CD4-positive, alpha-beta T cell treated with Interferon gamma for 1 hour (primary cell): ENCODE measurements at regions not wholly inside any gene's neighbourhood (a gene's known extent, or its start where the extent isn't known, plus 50 kb on each side); places are given as distances from the start of the nearest gene placed in this dataset.
"Not testable (repeated sequence)": the region's sequence is repeated elsewhere in the genome, so short reads cannot be mapped to it uniquely, and the experiment has no call there.

Experiments used
- DNase-seq: peaks from one replicate; pipeline ENCODE4 v3.0.0-alpha.2; 2020

GRCh38 chr6:14997507-14997906, 248.4 kb upstream of the JARID2 start:
- no peak for DNase-seq

GRCh38 chr6:14999106-14999505, 246.8 kb upstream of the JARID2 start:
- no peak for DNase-seq

DNA sequence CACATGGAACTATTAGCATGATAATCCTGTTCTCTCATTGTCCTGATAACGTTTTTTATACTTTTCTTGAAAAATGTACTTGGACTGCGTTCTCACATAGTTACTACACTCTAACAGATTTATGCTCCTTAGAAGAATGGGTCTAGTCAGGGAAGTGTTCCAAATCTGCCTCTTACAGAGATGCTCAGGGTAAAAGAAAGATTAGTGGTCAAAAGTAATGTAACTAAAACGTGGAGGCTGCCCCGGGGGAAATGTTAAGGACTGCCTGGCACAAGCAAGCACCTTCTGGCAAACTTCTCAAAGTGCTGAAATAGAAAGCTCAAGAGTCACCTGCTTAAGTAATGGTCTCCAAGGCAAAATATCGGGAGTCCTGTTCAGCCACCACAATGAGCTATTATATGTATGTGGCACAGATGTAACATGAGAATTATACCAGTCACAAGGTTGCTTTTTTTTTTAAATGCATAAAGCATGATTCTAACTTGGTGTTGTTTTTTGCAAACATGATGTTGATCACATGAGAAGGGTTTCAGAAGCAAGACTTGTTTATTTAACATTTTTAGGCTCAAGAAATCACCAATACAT, 244.5 kb upstream of the JARID2 start:
- DNase-seq: no peak

DNA sequence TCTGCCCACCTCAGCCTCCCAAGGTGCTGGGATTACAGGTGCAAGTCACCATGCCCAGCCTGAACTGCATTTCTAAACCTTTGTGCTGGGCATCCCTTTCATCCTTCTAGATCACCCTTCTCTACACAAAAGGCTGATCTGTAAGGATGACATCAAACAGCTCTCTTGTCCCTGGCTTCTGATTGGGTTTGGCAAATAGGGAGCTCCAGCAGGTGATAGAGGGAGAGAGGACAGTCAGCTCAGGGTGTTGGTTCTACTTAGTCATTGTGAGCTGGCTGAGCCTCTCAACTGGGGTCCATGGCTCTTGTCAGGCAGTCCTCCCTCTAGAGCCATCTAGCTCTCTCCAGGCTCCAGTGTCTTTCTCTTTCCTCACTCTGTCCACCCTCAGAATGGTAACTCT, 237.6 kb upstream of the JARID2 start:
- no peak for DNase-seq

- DNase-seq: no peak
These were observed 230.9 kb upstream of the JARID2 start for GRCh38 chr6:15014958-15015357.

GRCh38 chr6:15016813-15017212, 229.1 kb upstream of the JARID2 start:
- DNase-seq: no peak

- DNase-seq: peak; percentile 8
These were observed 228.6 kb upstream of the JARID2 start for GRCh38 chr6:15017261-15017660.

DNA sequence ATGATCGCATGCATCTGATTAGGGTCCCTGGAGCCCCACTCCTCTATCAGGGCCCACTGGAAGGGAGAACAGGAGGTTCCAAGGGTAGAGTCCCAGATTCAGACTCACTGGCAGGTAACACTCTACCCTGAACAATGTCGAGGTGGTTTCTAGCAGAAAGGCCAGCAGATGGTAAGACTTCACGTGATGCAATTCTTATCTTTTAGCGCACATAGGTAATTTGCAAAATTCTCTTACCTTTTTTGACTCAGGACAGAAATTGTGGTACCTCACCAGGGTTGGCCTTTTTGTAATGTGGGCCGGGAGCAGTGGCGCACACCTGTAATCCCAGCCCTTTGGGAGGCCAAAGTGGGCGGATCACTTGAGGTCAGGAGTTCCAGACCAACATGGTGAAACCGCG, 228.1 kb upstream of the JARID2 start:
- no peak for DNase-seq

DNA sequence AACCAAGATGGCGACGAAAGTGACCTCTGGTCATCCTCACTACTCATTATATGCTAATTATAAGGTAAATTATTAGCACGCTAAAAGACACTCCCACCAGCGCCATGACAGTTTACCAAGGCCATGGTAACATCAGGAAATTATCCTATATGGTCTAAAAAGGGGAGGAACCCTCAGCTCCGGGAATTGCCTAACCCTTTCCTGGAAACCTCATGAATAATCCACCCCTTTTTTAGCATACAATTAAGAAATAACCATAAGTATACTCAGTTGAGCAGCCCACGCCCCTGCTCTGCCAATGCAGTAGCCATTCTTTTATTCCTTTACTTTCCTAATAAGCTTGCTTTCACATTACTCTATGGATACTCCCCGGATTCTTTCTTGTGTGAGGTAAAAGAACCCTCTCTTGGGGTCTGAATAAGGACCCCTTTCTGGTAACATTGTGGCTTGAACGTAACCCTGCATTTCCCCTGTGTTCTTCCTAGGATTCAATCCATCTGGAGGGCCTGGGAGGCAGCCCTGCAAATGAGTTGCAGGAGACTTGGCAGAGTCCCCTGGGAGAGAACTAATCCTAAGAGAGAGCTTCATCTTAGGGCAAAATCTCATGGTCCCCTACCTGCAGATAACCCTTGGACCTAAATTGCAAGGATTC, 225.6 kb upstream of the JARID2 start:
- DNase-seq: no peak

GRCh38 chr6:15021074-15021473, 224.8 kb upstream of the JARID2 start:
- no peak for DNase-seq

DNA sequence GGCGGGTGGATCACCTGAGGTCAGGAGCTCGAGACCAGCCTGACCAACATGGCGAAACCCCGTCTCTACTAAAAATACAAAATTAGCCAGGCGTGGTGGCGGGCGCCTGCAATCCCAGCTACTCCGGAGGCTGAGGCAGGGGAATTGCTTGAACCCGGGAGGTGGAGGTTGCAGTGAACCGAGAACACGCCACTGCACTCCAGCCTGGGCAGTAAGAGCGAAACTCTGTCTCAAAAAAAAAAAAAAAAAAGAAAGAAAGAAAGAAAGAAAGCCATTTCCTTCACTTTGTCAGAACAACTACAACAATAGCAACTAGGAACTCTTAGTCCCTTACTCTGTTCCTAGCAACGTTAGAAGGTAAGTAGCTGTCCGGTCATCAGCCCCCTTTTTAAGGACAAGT, 222.9 kb upstream of the JARID2 start:
- not testable (repeated sequence) for DNase-seq

DNA sequence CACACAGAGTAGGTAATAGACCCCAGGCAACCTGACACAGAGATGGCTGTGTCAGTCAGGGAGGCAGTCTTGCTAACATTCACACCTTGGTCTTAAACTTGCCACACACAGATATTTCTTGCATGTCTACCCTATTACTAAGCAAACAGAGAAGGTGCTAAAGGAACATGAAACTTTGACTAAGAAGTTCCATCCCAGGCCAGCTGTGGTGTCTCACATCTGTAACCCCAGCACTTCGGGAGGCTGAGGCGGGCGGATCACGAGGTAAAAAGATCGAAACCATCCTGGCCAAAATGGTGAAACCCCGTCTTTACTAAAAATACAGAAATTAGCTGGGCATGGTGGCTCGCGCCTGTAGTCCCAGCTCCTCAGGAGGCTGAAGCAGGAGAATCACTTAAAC, 222.4 kb upstream of the JARID2 start:
- DNase-seq: no peak

- DNase-seq: no peak
These were observed 220.4 kb upstream of the JARID2 start for GRCh38 chr6:15025446-15025845.

DNA sequence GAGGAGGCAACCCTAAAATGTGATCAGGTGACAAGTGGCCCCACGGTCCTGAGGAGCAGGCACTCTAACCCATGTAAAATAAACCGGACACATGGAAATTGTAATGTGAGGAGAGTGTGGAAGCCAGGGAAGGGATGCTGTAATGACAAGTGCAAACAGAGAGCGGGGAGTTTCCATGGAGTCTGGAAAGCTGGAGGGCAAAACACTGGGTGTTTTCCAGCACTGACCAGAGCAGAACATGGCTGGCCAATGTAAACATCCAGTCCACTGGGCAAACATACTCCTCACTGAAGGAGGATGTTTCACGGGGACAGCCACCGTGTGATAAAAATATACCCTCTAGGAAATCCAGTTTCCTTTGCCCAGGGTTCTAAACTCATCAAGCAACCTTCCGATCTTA, 219.0 kb upstream of the JARID2 start:
- DNase-seq: no peak

- DNase-seq: no peak
These were observed 218.4 kb upstream of the JARID2 start for GRCh38 chr6:15027472-15027871.

- no peak for DNase-seq
These were observed 213.9 kb upstream of the JARID2 start for GRCh38 chr6:15032015-15032414.

- DNase-seq: no peak
These were observed 212.0 kb upstream of the JARID2 start for GRCh38 chr6:15033850-15034203.

DNA sequence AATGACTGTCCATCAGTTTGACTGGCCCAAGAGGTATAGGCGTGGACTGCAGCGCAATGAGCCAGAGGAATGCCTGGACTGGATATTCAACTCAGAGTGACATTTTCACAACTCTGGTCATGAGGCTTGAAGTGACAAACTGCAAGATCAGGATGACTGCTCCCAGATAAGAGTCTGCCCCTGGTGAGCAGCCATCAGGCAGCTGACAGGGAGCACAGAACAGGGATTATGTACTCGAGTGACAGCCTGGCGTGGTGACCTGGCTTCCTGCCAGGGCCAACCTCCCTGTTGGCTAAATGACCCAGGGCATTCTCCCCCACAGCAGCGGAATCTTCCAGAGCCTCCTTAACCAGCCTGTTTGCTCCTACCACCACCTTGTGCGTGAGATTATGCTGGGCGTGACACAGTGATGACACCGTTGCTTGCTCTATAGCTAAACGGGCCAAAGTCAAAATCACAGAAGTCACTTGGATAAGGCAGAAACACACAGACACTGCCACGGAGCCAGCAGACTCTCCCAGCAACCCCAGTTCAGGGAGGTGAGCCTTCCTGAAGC, 209.1 kb upstream of the JARID2 start:
- no peak for DNase-seq

DNA sequence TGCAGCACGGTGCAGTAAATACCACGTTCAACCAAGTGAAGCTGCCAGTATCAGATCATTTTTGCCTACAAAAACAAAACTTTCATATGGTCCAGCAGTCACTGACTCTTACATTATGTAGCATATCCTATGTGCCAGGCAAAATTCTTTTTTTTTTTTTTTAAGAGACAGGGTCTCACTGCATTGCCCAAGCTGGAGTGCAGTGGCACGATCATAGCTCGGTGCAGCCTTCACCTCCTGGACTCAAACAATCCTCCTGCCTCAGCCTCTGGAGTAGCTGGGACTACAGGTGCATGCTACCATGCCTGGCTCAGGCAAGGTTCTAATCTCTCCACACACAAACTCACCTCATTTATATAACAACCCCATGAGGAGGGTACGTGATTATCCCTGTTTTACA, 208.6 kb upstream of the JARID2 start:
- DNase-seq: no peak

- DNase-seq: no peak
These were observed 207.7 kb upstream of the JARID2 start for GRCh38 chr6:15038013-15038791.

- DNase-seq: no peak
These were observed 206.7 kb upstream of the JARID2 start for GRCh38 chr6:15039136-15039535.

- DNase-seq: no peak
These were observed 202.9 kb upstream of the JARID2 start for GRCh38 chr6:15042938-15043337.

- no peak for DNase-seq
These were observed 201.6 kb upstream of the JARID2 start for GRCh38 chr6:15044146-15044882.
